ENCODE measurements at regions not wholly inside any gene's neighbourhood (a gene's known extent, or its start where the extent isn't known, plus 50 kb on each side); places are given as distances from the start of the nearest gene placed in this dataset.

- H2AFZ ChIP-seq (ENCODE audit: low read depth): no peak overlapping the region
- H3K4me1 ChIP-seq (ENCODE audit: control insufficient read depth in 1 of 2, insufficient read depth in 2 of 2, low read depth in 1 of 2, low read length in 1 of 2): no peaks in the 10 kb centered on the region
- no peaks in the 10 kb centered on the region for H3K36me3 ChIP-seq (replicated peaks in 1 of 2; ENCODE audit: control insufficient read depth in 1 of 2, insufficient read depth in 2 of 2, low read length in 1 of 2)
- H3F3A ChIP-seq (replicated peaks; ENCODE audit: insufficient read depth): no peaks in the 10 kb centered on the region
- H3K79me2 ChIP-seq (ENCODE audit: insufficient read depth): no peaks in the 10 kb centered on the region
- DNase-seq: no peak
- H3K27ac ChIP-seq (ENCODE audit: low read depth in 2 of 2, low read length in 1 of 2): no peak overlapping the region
- WGBS (ENCODE audit: low lambda C conversion rate): 21% methylated on average over 3 of the region's 3 CpGs
- CTCF ChIA-PET: interaction anchor here (0.8 kb wide), 1 partner anchor 63 kb away, joined by 3 read pairs; no protein-coding TSS in a partner anchor
- POLR2A ChIA-PET: no interaction called here
- no peak overlapping the region for H3K4me2 ChIP-seq
- no peaks in the 10 kb centered on the region for H3K9me3 ChIP-seq
- no peak for TF ChIP-seq RFX5 (IDR thresholded peaks at IDR 0.05; ENCODE audit: low read length)
- TF ChIP-seq RCOR1 (IDR thresholded peaks at IDR 0.05; ENCODE audit: low read length): no peak
- TF ChIP-seq CHD2 (IDR thresholded peaks at IDR 0.05; ENCODE audit: low read length, partially characterized antibody): no peak
- TF ChIP-seq USF2 (IDR thresholded peaks at IDR 0.05; ENCODE audit: borderline replicate concordance, low read depth, low read length): no peak
- TF ChIP-seq TAF1 (IDR thresholded peaks at IDR 0.05; ENCODE audit: borderline replicate concordance, low read depth, low read length): no peak
- no peak for TF ChIP-seq IRF3 (IDR thresholded peaks at IDR 0.05; ENCODE audit: low read depth, low read length)
- no peak for TF ChIP-seq GABPA (IDR thresholded peaks at IDR 0.05; ENCODE audit: low read depth)
- no peak for TF ChIP-seq RAD21 (IDR thresholded peaks at IDR 0.05; ENCODE audit: low read length)
- no peak for TF ChIP-seq POLR2AphosphoS5 (IDR thresholded peaks at IDR 0.05; ENCODE audit: low read depth, low read length)
- TF ChIP-seq NFIC (IDR thresholded peaks at IDR 0.05; ENCODE audit: borderline replicate concordance): no peak
- TF ChIP-seq TEAD4 (IDR thresholded peaks at IDR 0.05; ENCODE audit: borderline replicate concordance, insufficient read depth): no peak
- no peak for TF ChIP-seq FOXJ3 (CRISPR knock-in tag; IDR thresholded peaks at IDR 0.05)
- no peak for TF ChIP-seq JUND (IDR thresholded peaks at IDR 0.05)
- TF ChIP-seq MXI1 (IDR thresholded peaks at IDR 0.05; ENCODE audit: low read depth, low read length): no peak
- no peaks in the 10 kb centered on the region for H3K27me3 ChIP-seq (ENCODE audit: insufficient read depth)
- H3K4me3 ChIP-seq (ENCODE audit: low read depth in 2 of 2, low read length in 1 of 2): no peak overlapping the region
- H4K20me1 ChIP-seq (ENCODE audit: insufficient read depth): no peaks in the 10 kb centered on the region
- H3K9ac ChIP-seq: no peak overlapping the region
- H3K9me2 ChIP-seq: no peaks in the 10 kb centered on the region
Observed at GRCh38 chr10:117933036-117933435, 113.7 kb downstream of the RAB11FIP2 start.

- no peaks in the 10 kb centered on the region for H3K4me1 ChIP-seq (ENCODE audit: control insufficient read depth in 1 of 2, insufficient read depth in 2 of 2, low read depth in 1 of 2, low read length in 1 of 2)
- CTCF ChIA-PET: no interaction called here
- H3K27ac ChIP-seq (ENCODE audit: low read depth in 2 of 2, low read length in 1 of 2): no peak overlapping the region
- H2AFZ ChIP-seq (ENCODE audit: low read depth): no peak overlapping the region
- POLR2A ChIA-PET: no interaction called here
- H3K36me3 ChIP-seq (replicated peaks in 1 of 2; ENCODE audit: control insufficient read depth in 1 of 2, insufficient read depth in 2 of 2, low read length in 1 of 2): no peaks in the 10 kb centered on the region
- no peaks in the 10 kb centered on the region for H4K20me1 ChIP-seq (ENCODE audit: insufficient read depth)
- H3K9ac ChIP-seq: no peak overlapping the region
- no peaks in the 10 kb centered on the region for H3K27me3 ChIP-seq (ENCODE audit: insufficient read depth)
- H3K4me3 ChIP-seq (ENCODE audit: low read depth in 2 of 2, low read length in 1 of 2): no peak overlapping the region
- no peak for TF ChIP-seq GABPA (IDR thresholded peaks at IDR 0.05; ENCODE audit: low read depth)
- no peak for TF ChIP-seq CHD2 (IDR thresholded peaks at IDR 0.05; ENCODE audit: low read length, partially characterized antibody)
- no peak for TF ChIP-seq EP300 (IDR thresholded peaks at IDR 0.05; ENCODE audit: borderline replicate concordance in 1 of 2, low read depth in 1 of 2, low read length in 1 of 2)
- no peak for TF ChIP-seq FOXJ3 (CRISPR knock-in tag; IDR thresholded peaks at IDR 0.05)
- no peak for TF ChIP-seq MXI1 (IDR thresholded peaks at IDR 0.05; ENCODE audit: low read depth, low read length)
- no peak for TF ChIP-seq SMC3 (IDR thresholded peaks at IDR 0.05; ENCODE audit: low read depth, low read length)
- TF ChIP-seq ZBTB33 (IDR thresholded peaks at IDR 0.05; ENCODE audit: borderline replicate concordance, low read depth): no peak
- TF ChIP-seq SIN3A (IDR thresholded peaks at IDR 0.05; ENCODE audit: borderline replicate concordance, low read depth, low read length): no peak
- no peak for TF ChIP-seq MAX (IDR thresholded peaks at IDR 0.05; ENCODE audit: low read depth)
- TF ChIP-seq FOSL2 (IDR thresholded peaks at IDR 0.05; ENCODE audit: borderline replicate concordance, low read depth): no peak
- TF ChIP-seq PBX3 (IDR thresholded peaks at IDR 0.05): no peak
- no peak for TF ChIP-seq FOXM1 (IDR thresholded peaks at IDR 0.05; ENCODE audit: low read depth)
- no peak for TF ChIP-seq GATA2 (CRISPR knock-in tag; IDR thresholded peaks at IDR 0.05)
- no peak for DNase-seq
- no peaks in the 10 kb centered on the region for H3K9me3 ChIP-seq
- no peaks in the 10 kb centered on the region for H3K79me2 ChIP-seq (ENCODE audit: insufficient read depth)
- H3K4me2 ChIP-seq: no peak overlapping the region
- H3F3A ChIP-seq (replicated peaks; ENCODE audit: insufficient read depth): no peaks in the 10 kb centered on the region
- WGBS (ENCODE audit: low lambda C conversion rate): 59% methylated on average over 3 of the region's 3 CpGs
- no peaks in the 10 kb centered on the region for H3K9me2 ChIP-seq
Observed at GRCh38 chr10:117934477-117934876, 112.3 kb downstream of the RAB11FIP2 start.

Measured in SK-N-SH (cell line).